WTC11 (cell line): ENCODE measurements at regions not wholly inside any gene's neighbourhood (a gene's known extent, or its start where the extent isn't known, plus 50 kb on each side); places are given as distances from the start of the nearest gene placed in this dataset.

Source experiments
- ATAC-seq: fragments of 200-7000 bp; cut with Tn5 transposase; 2 replicates; pipeline ENCODE4 v1.10.0; 2021; ENCODE audit warnings: mild to moderate bottlenecking, moderate library complexity
- CTCF ChIA-PET: fragments of 300-600 bp; sonication (Branson Sonifier 250); formaldehyde crosslinking; loops from one replicate; lab custom pipeline; 2021; ENCODE audit warnings: antibody characterized with exemption; lab: Charles Lee
- POLR2A ChIA-PET: fragments of 350-600 bp; sonication (Branson Sonifier 250); formaldehyde crosslinking; loops from one replicate; lab custom pipeline; 2021; ENCODE audit warnings: antibody characterized with exemption; lab: Charles Lee
- DNase-seq: peaks from one replicate; pipeline ENCODE4 v3.0.0; 2021; ENCODE audit warnings: low spot score
- H3K27ac Mint-ChIP-seq: 2 replicates; pipeline ENCODE4 v1.8.0; 2021; ENCODE audit warnings: mixed read lengths
- H3K27me3 Mint-ChIP-seq: 2 replicates; pipeline ENCODE4 v1.8.0; 2021; ENCODE audit warnings: low read depth, mild to moderate bottlenecking, moderate library complexity, mixed read lengths
- H3K36me3 Mint-ChIP-seq: 2 replicates; pipeline ENCODE4 v1.8.0; 2021; ENCODE audit warnings: mixed read lengths
- H3K4me1 Mint-ChIP-seq: 2 replicates; pipeline ENCODE4 v1.8.0; 2022; ENCODE audit warnings: mixed read lengths
- H3K4me3 Mint-ChIP-seq: 2 replicates; pipeline ENCODE4 v1.8.0; 2021; ENCODE audit warnings: mild to moderate bottlenecking, moderate library complexity, mixed read lengths
- H3K9me3 Mint-ChIP-seq: 2 replicates; pipeline ENCODE4 v1.8.0; 2021; ENCODE audit warnings: mixed read lengths
- ARID4B ChIP-seq: sonication (generic); formaldehyde crosslinking; IDR thresholded peaks from 2 replicates; pipeline ENCODE4 v1.8.0; 2023; ENCODE audit warnings: missing genetic modification reagents, mild to moderate bottlenecking, borderline replicate concordance
- CREM ChIP-seq: sonication (generic); formaldehyde crosslinking; IDR thresholded peaks from 2 replicates; pipeline ENCODE4 v1.8.1; 2022; ENCODE audit warnings: mild to moderate bottlenecking, missing genetic modification reagents, moderate library complexity
- ESRRA ChIP-seq: sonication (generic); formaldehyde crosslinking; IDR thresholded peaks from 2 replicates; pipeline ENCODE4 v1.8.1; 2022; ENCODE audit warnings: mild to moderate bottlenecking, missing genetic modification reagents, borderline replicate concordance
- FOXJ3 ChIP-seq: sonication (generic); formaldehyde crosslinking; IDR thresholded peaks from 2 replicates; pipeline ENCODE4 v1.9.0; 2021; ENCODE audit warnings: missing genetic modification reagents, mild to moderate bottlenecking, borderline replicate concordance
- GABPB1 ChIP-seq: sonication (generic); formaldehyde crosslinking; IDR thresholded peaks from 2 replicates; pipeline ENCODE4 v1.8.1; 2023; ENCODE audit warnings: mild to moderate bottlenecking, missing genetic modification reagents
- JUN ChIP-seq: sonication (generic); formaldehyde crosslinking; IDR thresholded peaks from 2 replicates; pipeline ENCODE4 v1.8.0; 2023; ENCODE audit warnings: mild to moderate bottlenecking, missing genetic modification reagents
- NFATC4 ChIP-seq: fragments of 250-450 bp; sonication (Bioruptor Pico); IDR thresholded peaks from 2 replicates; pipeline ENCODE4 v1.9.0; 2021; ENCODE audit warnings: mild to moderate bottlenecking
- OVOL2 ChIP-seq: fragments of 250-450 bp; sonication (Bioruptor Pico); IDR thresholded peaks from 2 replicates; pipeline ENCODE4 v1.9.0; 2021; ENCODE audit warnings: mild to moderate bottlenecking, borderline replicate concordance
- SMAD3 ChIP-seq: sonication (generic); formaldehyde crosslinking; IDR thresholded peaks from 2 replicates; pipeline ENCODE4 v1.8.0; 2022; ENCODE audit warnings: missing genetic modification reagents, mild to moderate bottlenecking, borderline replicate concordance
- SOX15 ChIP-seq: fragments of 250-450 bp; sonication (Bioruptor Pico); IDR thresholded peaks from 2 replicates; pipeline ENCODE4 v1.9.0; 2021; ENCODE audit warnings: mild to moderate bottlenecking
- SP1 ChIP-seq: sonication (generic); formaldehyde crosslinking; conservative IDR thresholded peaks from 2 replicates; pipeline ENCODE4 v1.8.1; 2022; ENCODE audit warnings: missing genetic modification reagents
- TEAD1 ChIP-seq: sonication (generic); formaldehyde crosslinking; IDR thresholded peaks from 2 replicates; pipeline ENCODE4 v1.8.0; 2022; ENCODE audit warnings: mild to moderate bottlenecking, missing genetic modification reagents
- TP53 ChIP-seq: sonication (generic); formaldehyde crosslinking; IDR thresholded peaks from 2 replicates; pipeline ENCODE4 v1.8.1; 2023; ENCODE audit warnings: mild to moderate bottlenecking, missing genetic modification reagents
- ZNF138 ChIP-seq: sonication (generic); formaldehyde crosslinking; conservative IDR thresholded peaks from 2 replicates; pipeline ENCODE4 v1.8.1; 2022; ENCODE audit warnings: mild to moderate bottlenecking, moderate library complexity, missing genetic modification reagents
- ZNF263 ChIP-seq: sonication (generic); formaldehyde crosslinking; IDR thresholded peaks from 2 replicates; pipeline ENCODE4 v1.8.1; 2022; ENCODE audit warnings: low read depth, mild to moderate bottlenecking, moderate library complexity, missing genetic modification reagents
- ZNF671 ChIP-seq: fragments of 250-450 bp; sonication (Bioruptor Pico); IDR thresholded peaks from 2 replicates; pipeline ENCODE4 v1.8.0; 2021; ENCODE audit warnings: mild to moderate bottlenecking
- TF ChIP-seq, protein P1 (sequence below): fragments of 250-450 bp; sonication (Bioruptor Pico); IDR thresholded peaks from 2 replicates; pipeline ENCODE4 v1.9.0; 2021; ENCODE audit warnings: mild to moderate bottlenecking, borderline replicate concordance
- TF ChIP-seq, protein P2 (sequence below): sonication (generic); formaldehyde crosslinking; IDR thresholded peaks from 2 replicates; pipeline ENCODE4 v1.8.0; 2023; ENCODE audit warnings: mild to moderate bottlenecking, missing genetic modification reagents
- TF ChIP-seq, protein P3 (sequence below): fragments of 250-450 bp; sonication (Bioruptor Pico); conservative IDR thresholded peaks from 2 replicates; pipeline ENCODE4 v1.9.0; 2021; ENCODE audit warnings: mild to moderate bottlenecking
- TF ChIP-seq, protein P4 (sequence below): sonication (generic); formaldehyde crosslinking; IDR thresholded peaks from 2 replicates; pipeline ENCODE4 v1.8.1; 2023; ENCODE audit warnings: mild to moderate bottlenecking, missing genetic modification reagents

DNA sequence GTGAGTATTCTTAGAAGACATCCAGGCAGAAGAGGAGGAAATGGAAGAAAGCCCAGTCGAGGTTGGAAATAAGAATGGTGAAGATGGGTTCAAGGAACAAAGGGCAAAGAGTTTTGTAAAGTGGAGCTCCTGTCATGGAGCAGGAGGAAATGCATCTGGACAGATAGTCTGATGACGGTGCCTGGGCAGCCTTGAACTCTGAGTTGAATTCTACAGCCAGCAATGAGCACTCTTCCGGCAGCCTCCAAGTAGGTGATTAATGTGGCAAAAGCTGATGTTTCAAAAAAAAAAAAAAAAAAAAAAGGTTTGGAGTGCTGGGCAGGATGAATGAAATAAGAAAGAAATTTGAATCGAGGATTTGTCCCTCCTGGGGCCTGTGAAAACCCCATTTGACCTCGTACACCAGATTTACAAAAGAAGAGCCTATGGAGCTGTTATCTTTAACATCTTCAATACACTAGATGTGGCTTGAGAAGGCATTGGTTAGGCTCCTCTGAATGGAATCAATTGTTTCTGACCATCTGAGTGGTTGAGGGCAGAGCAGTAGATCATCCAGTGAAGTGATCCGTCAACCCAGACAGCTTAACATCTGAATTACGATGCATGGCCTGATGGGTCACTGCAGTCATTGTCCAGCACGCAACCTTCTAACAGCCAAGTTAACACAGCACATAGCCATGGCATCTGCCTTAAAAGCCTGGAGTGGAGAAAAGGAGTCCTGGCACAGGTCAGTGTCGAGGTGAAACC lies 449.7 kb downstream of the TXNL1 start:
- Mint-ChIP-seq H3K4me1 (no peaks in the 10 kb centered on the region), H3K36me3 (0 out of 2 replicates have a peak, but pooled peaks cover under 1% of the 10 kb centered on the region), H3K27me3 (no peaks in the 10 kb centered on the region), H3K9me3 (peaks cover 7% of the 10 kb centered on the region)
- CTCF ChIA-PET: no interaction called here
- POLR2A ChIA-PET: interaction anchor here (0.6 kb wide), 1 partner anchor 1269 kb away, joined by 5 read pairs; no protein-coding TSS in a partner anchor
- TF ChIP-seq JUN (CRISPR knock-in tag) (no peak), TP53 (CRISPR knock-in tag) (no peak), SOX15 (no peak), SP1 (CRISPR knock-in tag) (no peak), TEAD1 (no peak), OVOL2 (CRISPR knock-in tag) (no peak), SMAD3 (CRISPR knock-in tag) (no peak), FOXJ3 (CRISPR knock-in tag) (no peak), GABPB1 (CRISPR knock-in tag) (no peak), ZNF671 (no peak), NFATC4 (CRISPR knock-in tag) (no peak), ZNF263 (CRISPR knock-in tag) (no peak)
- TF ChIP-seq, protein P1, sequence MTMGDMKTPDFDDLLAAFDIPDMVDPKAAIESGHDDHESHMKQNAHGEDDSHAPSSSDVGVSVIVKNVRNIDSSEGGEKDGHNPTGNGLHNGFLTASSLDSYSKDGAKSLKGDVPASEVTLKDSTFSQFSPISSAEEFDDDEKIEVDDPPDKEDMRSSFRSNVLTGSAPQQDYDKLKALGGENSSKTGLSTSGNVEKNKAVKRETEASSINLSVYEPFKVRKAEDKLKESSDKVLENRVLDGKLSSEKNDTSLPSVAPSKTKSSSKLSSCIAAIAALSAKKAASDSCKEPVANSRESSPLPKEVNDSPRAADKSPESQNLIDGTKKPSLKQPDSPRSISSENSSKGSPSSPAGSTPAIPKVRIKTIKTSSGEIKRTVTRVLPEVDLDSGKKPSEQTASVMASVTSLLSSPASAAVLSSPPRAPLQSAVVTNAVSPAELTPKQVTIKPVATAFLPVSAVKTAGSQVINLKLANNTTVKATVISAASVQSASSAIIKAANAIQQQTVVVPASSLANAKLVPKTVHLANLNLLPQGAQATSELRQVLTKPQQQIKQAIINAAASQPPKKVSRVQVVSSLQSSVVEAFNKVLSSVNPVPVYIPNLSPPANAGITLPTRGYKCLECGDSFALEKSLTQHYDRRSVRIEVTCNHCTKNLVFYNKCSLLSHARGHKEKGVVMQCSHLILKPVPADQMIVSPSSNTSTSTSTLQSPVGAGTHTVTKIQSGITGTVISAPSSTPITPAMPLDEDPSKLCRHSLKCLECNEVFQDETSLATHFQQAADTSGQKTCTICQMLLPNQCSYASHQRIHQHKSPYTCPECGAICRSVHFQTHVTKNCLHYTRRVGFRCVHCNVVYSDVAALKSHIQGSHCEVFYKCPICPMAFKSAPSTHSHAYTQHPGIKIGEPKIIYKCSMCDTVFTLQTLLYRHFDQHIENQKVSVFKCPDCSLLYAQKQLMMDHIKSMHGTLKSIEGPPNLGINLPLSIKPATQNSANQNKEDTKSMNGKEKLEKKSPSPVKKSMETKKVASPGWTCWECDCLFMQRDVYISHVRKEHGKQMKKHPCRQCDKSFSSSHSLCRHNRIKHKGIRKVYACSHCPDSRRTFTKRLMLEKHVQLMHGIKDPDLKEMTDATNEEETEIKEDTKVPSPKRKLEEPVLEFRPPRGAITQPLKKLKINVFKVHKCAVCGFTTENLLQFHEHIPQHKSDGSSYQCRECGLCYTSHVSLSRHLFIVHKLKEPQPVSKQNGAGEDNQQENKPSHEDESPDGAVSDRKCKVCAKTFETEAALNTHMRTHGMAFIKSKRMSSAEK (CRISPR knock-in tag): no peak
- TF ChIP-seq, protein P2, sequence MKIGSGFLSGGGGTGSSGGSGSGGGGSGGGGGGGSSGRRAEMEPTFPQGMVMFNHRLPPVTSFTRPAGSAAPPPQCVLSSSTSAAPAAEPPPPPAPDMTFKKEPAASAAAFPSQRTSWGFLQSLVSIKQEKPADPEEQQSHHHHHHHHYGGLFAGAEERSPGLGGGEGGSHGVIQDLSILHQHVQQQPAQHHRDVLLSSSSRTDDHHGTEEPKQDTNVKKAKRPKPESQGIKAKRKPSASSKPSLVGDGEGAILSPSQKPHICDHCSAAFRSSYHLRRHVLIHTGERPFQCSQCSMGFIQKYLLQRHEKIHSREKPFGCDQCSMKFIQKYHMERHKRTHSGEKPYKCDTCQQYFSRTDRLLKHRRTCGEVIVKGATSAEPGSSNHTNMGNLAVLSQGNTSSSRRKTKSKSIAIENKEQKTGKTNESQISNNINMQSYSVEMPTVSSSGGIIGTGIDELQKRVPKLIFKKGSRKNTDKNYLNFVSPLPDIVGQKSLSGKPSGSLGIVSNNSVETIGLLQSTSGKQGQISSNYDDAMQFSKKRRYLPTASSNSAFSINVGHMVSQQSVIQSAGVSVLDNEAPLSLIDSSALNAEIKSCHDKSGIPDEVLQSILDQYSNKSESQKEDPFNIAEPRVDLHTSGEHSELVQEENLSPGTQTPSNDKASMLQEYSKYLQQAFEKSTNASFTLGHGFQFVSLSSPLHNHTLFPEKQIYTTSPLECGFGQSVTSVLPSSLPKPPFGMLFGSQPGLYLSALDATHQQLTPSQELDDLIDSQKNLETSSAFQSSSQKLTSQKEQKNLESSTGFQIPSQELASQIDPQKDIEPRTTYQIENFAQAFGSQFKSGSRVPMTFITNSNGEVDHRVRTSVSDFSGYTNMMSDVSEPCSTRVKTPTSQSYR (CRISPR knock-in tag): no peak
- TF ChIP-seq, protein P3, sequence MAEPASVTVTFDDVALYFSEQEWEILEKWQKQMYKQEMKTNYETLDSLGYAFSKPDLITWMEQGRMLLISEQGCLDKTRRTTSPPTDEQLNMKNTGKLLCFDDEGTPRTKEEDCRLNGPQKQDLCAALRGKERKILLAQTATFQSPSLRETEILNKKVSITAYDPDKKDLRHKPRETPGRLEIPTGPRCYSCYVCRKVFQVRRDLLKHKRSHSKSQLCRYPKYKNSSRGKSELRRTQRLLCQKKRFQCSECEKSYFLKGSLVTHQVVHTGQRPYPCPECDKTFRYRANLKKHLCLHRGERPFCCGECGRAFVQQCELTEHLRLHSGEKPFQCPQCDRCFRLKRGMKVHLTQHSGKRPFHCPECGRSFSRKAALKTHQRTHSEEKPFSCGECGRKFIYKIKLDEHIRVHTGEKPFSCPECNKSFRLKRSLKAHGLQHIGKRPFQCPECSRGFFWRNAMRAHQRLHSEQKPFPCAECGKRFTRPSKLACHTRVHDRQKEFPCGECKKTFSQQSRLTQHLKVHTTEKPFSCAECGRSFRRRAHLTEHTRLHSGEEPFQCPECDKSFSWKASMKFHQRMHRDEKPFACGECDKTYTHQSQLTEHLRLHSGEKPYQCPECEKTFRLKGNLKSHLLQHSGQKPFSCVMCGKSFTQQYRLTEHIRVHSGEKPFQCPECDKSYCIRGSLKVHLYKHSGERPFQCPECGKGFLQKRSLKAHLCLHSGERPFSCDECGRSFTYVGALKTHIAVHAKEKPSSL (CRISPR knock-in tag): no peak
- TF ChIP-seq, all 79 proteins: peak for 0
- Mint-ChIP-seq H3K4me3 (no peak overlapping the region), H3K27ac (no peak overlapping the region)
- ATAC-seq (no peak), DNase-seq (no peak)

GRCh38 chr18:56186319-56186718 lies 452.1 kb downstream of the TXNL1 start:
- no peak overlapping the region for H3K27ac Mint-ChIP-seq
- CTCF ChIA-PET: no interaction called here
- DNase-seq (no peak), ATAC-seq (no peak)
- H3K9me3 Mint-ChIP-seq: peaks cover 28% of the 10 kb centered on the region
- POLR2A ChIA-PET: no interaction called here
- no peaks in the 10 kb centered on the region for H3K4me1 Mint-ChIP-seq
- no peaks in the 10 kb centered on the region for H3K27me3 Mint-ChIP-seq
- peaks cover 15% of the 10 kb centered on the region for H3K36me3 Mint-ChIP-seq
- H3K4me3 Mint-ChIP-seq: no peak overlapping the region
- no peak for TF ChIP-seq SMAD3 (CRISPR knock-in tag)
- no peak for TF ChIP-seq CREM (CRISPR knock-in tag)
- TF ChIP-seq, protein P4, sequence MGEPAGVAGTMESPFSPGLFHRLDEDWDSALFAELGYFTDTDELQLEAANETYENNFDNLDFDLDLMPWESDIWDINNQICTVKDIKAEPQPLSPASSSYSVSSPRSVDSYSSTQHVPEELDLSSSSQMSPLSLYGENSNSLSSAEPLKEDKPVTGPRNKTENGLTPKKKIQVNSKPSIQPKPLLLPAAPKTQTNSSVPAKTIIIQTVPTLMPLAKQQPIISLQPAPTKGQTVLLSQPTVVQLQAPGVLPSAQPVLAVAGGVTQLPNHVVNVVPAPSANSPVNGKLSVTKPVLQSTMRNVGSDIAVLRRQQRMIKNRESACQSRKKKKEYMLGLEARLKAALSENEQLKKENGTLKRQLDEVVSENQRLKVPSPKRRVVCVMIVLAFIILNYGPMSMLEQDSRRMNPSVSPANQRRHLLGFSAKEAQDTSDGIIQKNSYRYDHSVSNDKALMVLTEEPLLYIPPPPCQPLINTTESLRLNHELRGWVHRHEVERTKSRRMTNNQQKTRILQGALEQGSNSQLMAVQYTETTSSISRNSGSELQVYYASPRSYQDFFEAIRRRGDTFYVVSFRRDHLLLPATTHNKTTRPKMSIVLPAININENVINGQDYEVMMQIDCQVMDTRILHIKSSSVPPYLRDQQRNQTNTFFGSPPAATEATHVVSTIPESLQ (CRISPR knock-in tag): no peak
- no peak for TF ChIP-seq ESRRA (CRISPR knock-in tag)
- no peak for TF ChIP-seq ZNF138 (CRISPR knock-in tag)
- no peak for TF ChIP-seq ARID4B (CRISPR knock-in tag)
